GM19455 (cell line): ENCODE measurements at regions not wholly inside any gene's neighbourhood (a gene's known extent, or its start where the extent isn't known, plus 50 kb on each side); places are given as distances from the start of the nearest gene placed in this dataset.
A peak's percentile ranks its signal among the peaks of the same experiment; 100 is the strongest.

Experiments
- ATAC-seq: cut with Tn5 transposase; IDR thresholded peaks from one replicate; pipeline ENCODE4 v1.9.1; 2021; ENCODE audit not compliant: unreplicated experiment

DNA sequence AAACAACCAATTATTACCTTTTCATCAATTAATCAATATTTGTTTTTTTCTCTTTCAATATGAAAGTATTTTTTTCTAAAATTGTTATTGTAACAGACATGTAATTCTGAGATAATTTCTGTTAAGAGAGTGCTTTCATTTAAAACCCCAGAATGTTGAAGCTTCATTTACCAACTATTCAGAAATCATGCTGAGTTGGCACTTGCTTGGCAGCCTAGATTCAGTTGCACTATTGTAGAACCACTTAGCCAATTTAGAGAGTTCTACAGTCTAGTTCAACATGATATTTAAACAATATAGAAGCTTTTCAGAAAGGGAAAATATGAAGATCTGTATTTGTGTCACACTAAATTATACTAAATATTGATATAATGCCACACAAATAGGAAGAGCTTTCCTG is 56.1 kb upstream of the NKAIN2 start:
- no peak for ATAC-seq

- ATAC-seq, result no peak
These were observed 57.8 kb upstream of the NKAIN2 start for GRCh38 chr6:123745895-123746294.

DNA sequence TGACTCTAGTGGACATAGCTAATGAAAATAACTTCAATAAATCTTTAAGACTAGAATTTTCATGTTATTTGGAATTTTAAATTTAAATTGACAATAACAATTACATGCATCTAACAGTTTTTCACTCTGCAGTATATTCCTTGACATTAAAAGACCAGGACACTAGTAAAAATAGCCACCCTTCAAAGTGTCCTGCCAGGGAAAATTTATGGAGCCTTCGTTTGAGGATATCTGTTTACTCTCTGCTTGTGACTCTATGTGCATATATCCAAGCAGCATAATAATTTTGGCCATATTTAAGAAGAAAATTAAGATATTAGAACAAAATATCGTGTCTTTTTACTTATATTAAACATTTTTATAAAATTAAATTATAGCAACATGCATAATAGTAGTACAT is 58.8 kb upstream of the NKAIN2 start:
- no peak for ATAC-seq

- no peak for ATAC-seq
These were observed 61.0 kb upstream of the NKAIN2 start for GRCh38 chr6:123742626-123743025.

GRCh38 chr6:123733180-123733579 is 70.5 kb upstream of the NKAIN2 start:
- ATAC-seq, result no peak

DNA sequence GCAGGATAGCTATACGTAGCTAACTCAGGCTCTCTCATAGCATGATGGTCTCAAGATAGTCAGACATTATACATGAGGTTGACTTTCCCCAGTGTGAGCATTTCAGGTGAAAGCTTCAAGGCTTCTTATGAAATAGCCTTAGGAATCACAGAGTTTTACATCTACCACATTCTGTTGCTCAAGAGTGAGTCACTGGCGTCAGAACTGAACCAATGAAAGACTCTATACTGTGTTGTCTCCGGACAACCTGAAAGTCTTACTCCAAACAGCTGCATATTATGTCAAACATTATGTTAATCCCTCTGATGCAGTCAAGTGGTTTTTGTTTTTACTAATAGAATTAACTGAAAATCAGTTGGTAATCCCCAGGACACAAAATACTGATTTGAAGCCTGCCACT is 79.8 kb upstream of the TRDN start:
- ATAC-seq, result no peak

DNA sequence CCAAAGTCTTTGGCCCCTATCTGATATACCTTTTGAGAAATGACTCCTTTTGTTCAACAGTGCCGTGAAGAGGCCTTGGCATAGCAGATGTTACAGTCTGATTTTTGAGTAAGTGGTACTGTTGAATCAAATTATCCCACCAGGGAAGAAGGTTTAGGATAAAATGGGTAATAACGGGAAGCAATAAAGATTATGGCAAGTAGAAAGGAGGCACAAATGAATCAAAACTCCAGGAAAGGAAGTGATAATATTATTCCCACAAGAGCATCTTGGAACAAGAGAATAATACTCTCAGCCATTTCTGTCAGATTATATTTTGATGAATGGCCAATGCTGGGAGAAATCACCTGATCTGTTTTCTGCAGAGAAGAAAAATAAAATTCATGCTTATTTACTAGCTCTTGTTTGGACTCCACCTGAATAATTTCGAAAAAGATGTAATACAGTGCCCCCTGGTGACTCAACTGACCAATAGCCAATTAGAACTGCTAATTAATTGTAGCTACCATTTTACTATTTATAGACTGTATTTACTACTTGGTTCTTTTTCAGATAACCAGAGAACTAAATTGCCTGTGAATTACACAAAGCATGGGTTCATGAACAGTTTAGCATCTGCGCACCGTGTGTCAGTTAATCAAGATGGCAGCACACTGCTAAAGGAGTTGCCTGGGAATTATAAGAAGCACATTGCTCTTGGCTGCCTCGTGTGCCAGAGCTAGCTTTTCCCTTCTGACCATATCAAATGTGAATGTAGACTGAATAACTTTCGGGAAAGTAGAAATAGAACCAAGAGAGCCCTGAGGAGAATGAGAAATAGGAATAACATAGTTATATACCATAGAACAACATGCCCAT is 78.5 kb upstream of the TRDN start:
- ATAC-seq, result peak; percentile 64

GRCh38 chr6:123712831-123713230 is 76.1 kb upstream of the TRDN start:
- no peak for ATAC-seq

GRCh38 chr6:123702943-123703342 is 66.2 kb upstream of the TRDN start:
- ATAC-seq, result no peak

DNA sequence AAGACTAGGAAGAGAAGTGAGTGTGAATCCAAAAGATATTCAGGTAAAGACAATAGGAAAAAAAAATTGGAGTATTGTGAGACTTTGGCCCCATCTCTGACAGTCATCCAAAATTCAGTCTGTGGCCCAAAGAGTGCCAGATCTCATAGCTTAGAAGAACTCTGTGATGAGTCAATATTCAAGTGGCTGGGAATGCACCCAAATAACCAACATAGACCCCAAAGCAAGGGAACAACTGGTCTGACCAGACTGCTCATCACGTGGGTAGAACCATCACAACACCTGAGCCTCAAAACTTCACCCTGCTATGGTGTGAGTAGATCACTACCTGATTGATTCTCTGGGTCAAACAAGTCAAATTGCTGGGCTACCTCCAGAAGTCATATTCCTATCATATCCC is 51.1 kb upstream of the TRDN start:
- no peak for ATAC-seq
